Thoracic aorta (tissue), 2 donors: ENCODE measurements at regions not wholly inside any gene's neighbourhood (a gene's known extent, or its start where the extent isn't known, plus 50 kb on each side); places are given as distances from the start of the nearest gene placed in this dataset.

Experiments used
- ATAC-seq: fragments of 150-250 bp; one replicate; pipeline ENCODE4 v1.8.0; 2017; ENCODE audit warnings: low read depth; ENCODE audit not compliant: insufficient number of reproducible peaks, low FRiP score
- DNase-seq: peaks from one replicate; pipeline ENCODE4 v3.0.0-alpha.2; 2020; ENCODE audit warnings: low spot score
- H3K27ac ChIP-seq, 2 donors: fragments of 200-600 bp; sonication (generic); 1 replicate in 1 of 2; 2 replicates in 1 of 2; pipeline ENCODE4 v1.5.1; 2016; ENCODE audit warnings: mild to moderate bottlenecking in 2 of 2, moderate library complexity in 2 of 2
- H3K27me3 ChIP-seq: fragments of 200-600 bp; sonication (generic); replicated peaks from 2 replicates; pipeline ENCODE4 v1.6.0; 2016; ENCODE audit warnings: mild to moderate bottlenecking; ENCODE audit not compliant: insufficient read depth
- H3K36me3 ChIP-seq: fragments of 200-600 bp; sonication (generic); one replicate; pipeline ENCODE4 v1.5.1; 2016
- H3K4me1 ChIP-seq, 2 donors: fragments of 200-600 bp; sonication (generic); 1 replicate in 1 of 2; 2 replicates in 1 of 2; pipeline versions ENCODE4 v1.5.1 to v1.6.0; 2016; ENCODE audit warnings: low read depth in 2 of 2, mild to moderate bottlenecking in 1 of 2; ENCODE audit not compliant: control insufficient read depth in 1 of 2
- H3K4me3 ChIP-seq: fragments of 200-600 bp; sonication (generic); 2 replicates; pipeline ENCODE4 v1.5.1; 2016; ENCODE audit warnings: mild to moderate bottlenecking
- H3K9me3 ChIP-seq: fragments of 200-600 bp; sonication (generic); 2 replicates; pipeline ENCODE4 v1.5.1; 2016
- CTCF ChIP-seq: fragments of 200-600 bp; sonication (generic); IDR thresholded peaks from one replicate; pipeline ENCODE4 v1.5.1; 2019; ENCODE audit warnings: antibody characterized with exemption

GRCh38 chr3:43207628-43208085 lies 78.7 kb upstream of the SNRK start:
- Histone ChIP-seq H3K4me3 (no peak overlapping the region), H3K27ac (no peak overlapping the region), H3K36me3 (no peaks in the 10 kb centered on the region), H3K4me1 (peaks cover 0 to 16% of the 10 kb centered on the region in 2 donors), H3K9me3 (no peaks in the 10 kb centered on the region), H3K27me3 (no peaks in the 10 kb centered on the region)
- TF ChIP-seq CTCF: no peak
- DNase-seq: no peak
- no peak for ATAC-seq

DNA sequence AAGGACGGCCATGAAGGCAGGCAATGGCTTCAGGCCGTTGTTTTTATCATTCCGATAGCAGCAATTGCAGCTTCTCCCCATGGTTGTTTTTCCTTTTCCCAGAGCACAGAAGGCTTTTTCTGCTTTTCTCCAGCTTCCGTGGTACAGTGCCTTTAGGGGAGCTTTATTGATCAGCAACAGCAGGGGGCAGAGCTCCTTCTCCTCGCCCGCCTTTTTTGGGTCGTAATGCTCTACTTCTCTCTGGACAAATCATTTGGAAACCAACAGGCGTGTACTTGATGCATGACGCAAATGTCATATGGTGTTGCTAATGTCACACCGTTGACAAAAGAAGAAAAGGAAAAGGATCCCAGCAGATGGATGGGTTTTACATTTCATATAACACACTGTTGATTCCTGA lies 79.7 kb upstream of the SNRK start:
- H3K4me3 ChIP-seq: no peak overlapping the region
- no peak overlapping the region for H3K27ac ChIP-seq
- H3K36me3 ChIP-seq: no peaks in the 10 kb centered on the region
- TF ChIP-seq CTCF: no peak
- no peak for ATAC-seq
- no peak for DNase-seq
- no peaks in the 10 kb centered on the region for H3K27me3 ChIP-seq
- H3K4me1 ChIP-seq: peaks cover 0 to 16% of the 10 kb centered on the region in 2 donors
- H3K9me3 ChIP-seq: no peaks in the 10 kb centered on the region

GRCh38 chr3:43206105-43206504 lies 80.2 kb upstream of the SNRK start:
- no peak for TF ChIP-seq CTCF
- H3K9me3 ChIP-seq: no peaks in the 10 kb centered on the region
- ATAC-seq: no peak
- no peak for DNase-seq
- H3K27ac ChIP-seq: no peak overlapping the region
- H3K4me1 ChIP-seq: peaks cover 0 to 11% of the 10 kb centered on the region in 2 donors
- H3K27me3 ChIP-seq: no peaks in the 10 kb centered on the region
- no peak overlapping the region for H3K4me3 ChIP-seq
- no peaks in the 10 kb centered on the region for H3K36me3 ChIP-seq

DNA sequence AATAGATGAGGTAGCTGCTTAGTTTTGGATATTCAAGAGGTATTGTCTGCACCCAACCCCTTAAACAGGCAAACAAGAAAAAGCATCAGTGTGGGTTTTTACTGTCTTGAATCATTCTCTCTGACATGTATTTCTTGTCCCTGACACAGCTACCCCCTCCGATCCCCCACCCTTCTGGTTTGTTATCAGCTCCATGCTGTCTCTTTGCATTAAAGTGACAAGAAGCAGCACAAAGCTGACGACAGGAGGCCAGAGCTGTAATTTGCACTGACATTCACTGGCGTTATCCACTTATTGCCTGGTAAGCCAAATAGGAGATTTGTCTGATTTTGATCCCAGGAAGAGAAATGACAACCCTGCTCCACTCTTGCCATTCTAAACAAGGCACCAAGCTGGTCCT lies 83.3 kb upstream of the SNRK start:
- Histone ChIP-seq H3K4me3 (no peak overlapping the region), H3K27ac (no peak overlapping the region), H3K4me1 (no peaks in the 10 kb centered on the region), H3K36me3 (no peaks in the 10 kb centered on the region), H3K27me3 (no peaks in the 10 kb centered on the region), H3K9me3 (no peaks in the 10 kb centered on the region)
- ATAC-seq (no peak), DNase-seq (no peak)
- no peak for TF ChIP-seq CTCF

GRCh38 chr3:43201581-43201980 lies 84.8 kb upstream of the SNRK start:
- DNase-seq (no peak), ATAC-seq (no peak)
- Histone ChIP-seq H3K27ac (no peak overlapping the region), H3K4me3 (no peak overlapping the region), H3K36me3 (no peaks in the 10 kb centered on the region), H3K27me3 (no peaks in the 10 kb centered on the region), H3K9me3 (no peaks in the 10 kb centered on the region), H3K4me1 (no peaks in the 10 kb centered on the region)
- TF ChIP-seq CTCF: no peak
